ENCODE measurements at regions not wholly inside any gene's neighbourhood (a gene's known extent, or its start where the extent isn't known, plus 50 kb on each side); places are given as distances from the start of the nearest gene placed in this dataset.

DNA sequence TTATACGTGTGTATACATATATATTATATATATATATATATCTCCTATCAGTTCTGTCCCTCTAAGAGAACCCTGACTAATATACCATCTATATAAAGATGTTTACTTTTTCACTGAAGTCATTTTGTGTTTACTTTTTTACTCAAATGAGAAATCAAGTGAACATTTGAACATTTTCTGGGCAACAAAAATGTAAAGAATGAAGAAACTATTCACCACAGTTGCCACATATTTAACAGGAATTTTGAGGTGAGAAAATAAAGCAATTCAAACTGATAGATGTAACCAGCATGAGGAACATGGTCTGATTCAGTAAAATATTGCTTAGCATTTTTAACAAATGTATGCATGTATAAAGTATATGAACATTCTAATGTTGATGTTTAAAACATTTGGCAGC, 299.2 kb upstream of the KLHL1 start:
- Histone ChIP-seq H3K36me3 (ENCODE audit: low read length) (no peaks in the 10 kb centered on the region), H3K9ac (ENCODE audit: low read length) (no peak overlapping the region), H3K9me2 (replicated peaks; ENCODE audit: insufficient read depth, low read length) (no peaks in the 10 kb centered on the region), H3F3A (ENCODE audit: insufficient read depth) (no peaks in the 10 kb centered on the region), H3K9me3 (ENCODE audit: insufficient read depth, low read length) (no peaks in the 10 kb centered on the region), H3K79me2 (ENCODE audit: insufficient read depth, low read length) (no peaks in the 10 kb centered on the region), H4K20me1 (ENCODE audit: low read depth, low read length) (no peaks in the 10 kb centered on the region), H2AFZ (ENCODE audit: low read depth, low read length, severe bottlenecking) (peak overlapping the region; percentile 69), H3K27me3 (ENCODE audit: low read length) (no peaks in the 10 kb centered on the region), H3K27ac (ENCODE audit: low read depth, low read length) (no peak overlapping the region), H3K4me2 (ENCODE audit: low read depth, low read length, poor library complexity, severe bottlenecking) (no peak overlapping the region), H3K4me3 (ENCODE audit: insufficient read depth, low read length, poor library complexity, severe bottlenecking) (no peak overlapping the region)
- TF ChIP-seq EZH2phosphoT487 (conservative IDR thresholded peaks at IDR 0.05; ENCODE audit: low read length): no peak
- TF ChIP-seq, protein P1, sequence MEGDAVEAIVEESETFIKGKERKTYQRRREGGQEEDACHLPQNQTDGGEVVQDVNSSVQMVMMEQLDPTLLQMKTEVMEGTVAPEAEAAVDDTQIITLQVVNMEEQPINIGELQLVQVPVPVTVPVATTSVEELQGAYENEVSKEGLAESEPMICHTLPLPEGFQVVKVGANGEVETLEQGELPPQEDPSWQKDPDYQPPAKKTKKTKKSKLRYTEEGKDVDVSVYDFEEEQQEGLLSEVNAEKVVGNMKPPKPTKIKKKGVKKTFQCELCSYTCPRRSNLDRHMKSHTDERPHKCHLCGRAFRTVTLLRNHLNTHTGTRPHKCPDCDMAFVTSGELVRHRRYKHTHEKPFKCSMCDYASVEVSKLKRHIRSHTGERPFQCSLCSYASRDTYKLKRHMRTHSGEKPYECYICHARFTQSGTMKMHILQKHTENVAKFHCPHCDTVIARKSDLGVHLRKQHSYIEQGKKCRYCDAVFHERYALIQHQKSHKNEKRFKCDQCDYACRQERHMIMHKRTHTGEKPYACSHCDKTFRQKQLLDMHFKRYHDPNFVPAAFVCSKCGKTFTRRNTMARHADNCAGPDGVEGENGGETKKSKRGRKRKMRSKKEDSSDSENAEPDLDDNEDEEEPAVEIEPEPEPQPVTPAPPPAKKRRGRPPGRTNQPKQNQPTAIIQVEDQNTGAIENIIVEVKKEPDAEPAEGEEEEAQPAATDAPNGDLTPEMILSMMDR (IDR thresholded peaks at IDR 0.05; ENCODE audit: insufficient read depth, low read length, poor library complexity, severe bottlenecking): no peak

DNA sequence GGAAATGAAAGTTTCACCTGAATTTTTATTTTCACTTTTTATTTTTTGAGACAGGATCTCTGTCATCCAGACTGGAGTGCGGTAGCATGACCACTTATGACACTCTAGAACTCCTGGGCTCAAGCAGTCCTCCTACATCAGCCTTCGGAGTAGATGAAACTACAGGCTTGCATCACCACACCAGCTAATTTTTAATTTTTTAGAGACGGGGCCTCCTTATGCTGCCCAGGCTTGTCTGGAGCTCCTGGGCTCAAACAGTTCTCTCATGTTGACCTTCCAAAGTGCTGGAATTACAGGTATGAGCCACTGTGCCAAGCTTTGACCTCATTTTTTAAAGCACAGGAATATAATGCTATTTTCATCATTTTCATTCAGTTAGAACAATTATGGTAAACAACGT, 297.0 kb upstream of the KLHL1 start:
- no peak overlapping the region for H3K9ac ChIP-seq (ENCODE audit: low read length)
- no peak overlapping the region for H2AFZ ChIP-seq (ENCODE audit: low read depth, low read length, severe bottlenecking)
- H3K27ac ChIP-seq (ENCODE audit: low read depth, low read length): no peak overlapping the region
- TF ChIP-seq, protein P1 (IDR thresholded peaks at IDR 0.05; ENCODE audit: insufficient read depth, low read length, poor library complexity, severe bottlenecking): no peak
- TF ChIP-seq EZH2phosphoT487 (conservative IDR thresholded peaks at IDR 0.05; ENCODE audit: low read length): no peak
- H3K4me3 ChIP-seq (ENCODE audit: insufficient read depth, low read length, poor library complexity, severe bottlenecking): no peak overlapping the region
- H3K79me2 ChIP-seq (ENCODE audit: insufficient read depth, low read length): no peaks in the 10 kb centered on the region
- no peaks in the 10 kb centered on the region for H3K27me3 ChIP-seq (ENCODE audit: low read length)
- H3K4me2 ChIP-seq (ENCODE audit: low read depth, low read length, poor library complexity, severe bottlenecking): no peak overlapping the region
- no peaks in the 10 kb centered on the region for H3K36me3 ChIP-seq (ENCODE audit: low read length)
- H3K9me2 ChIP-seq (replicated peaks; ENCODE audit: insufficient read depth, low read length): no peaks in the 10 kb centered on the region
- no peaks in the 10 kb centered on the region for H4K20me1 ChIP-seq (ENCODE audit: low read depth, low read length)
- no peaks in the 10 kb centered on the region for H3F3A ChIP-seq (ENCODE audit: insufficient read depth)
- no peaks in the 10 kb centered on the region for H3K9me3 ChIP-seq (ENCODE audit: insufficient read depth, low read length)

DNA sequence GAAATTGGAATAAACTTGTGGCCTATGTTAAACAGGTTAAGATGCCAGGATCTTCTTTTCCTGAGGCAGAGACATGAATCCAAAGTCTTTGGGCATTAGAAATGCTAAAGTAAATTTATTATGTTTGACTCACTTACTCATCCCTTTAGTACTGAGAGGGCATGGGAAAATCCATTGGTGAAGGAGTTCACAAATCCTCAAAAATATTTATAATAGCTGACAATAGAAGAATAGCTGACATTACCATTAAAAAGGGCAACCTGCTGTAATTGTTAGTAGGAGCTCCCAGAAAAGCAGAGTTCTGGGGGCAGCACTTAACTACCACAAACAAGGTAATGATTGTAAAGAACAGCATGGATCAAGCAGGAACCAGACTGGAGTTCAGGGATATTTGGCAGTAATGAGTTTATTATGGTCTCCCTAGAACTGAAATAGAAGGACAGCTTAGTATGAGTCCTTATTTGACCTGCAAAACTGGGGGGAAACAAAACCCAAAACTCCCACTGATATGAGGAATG, 285.8 kb upstream of the KLHL1 start:
- no peak overlapping the region for H3K4me2 ChIP-seq (ENCODE audit: low read depth, low read length, poor library complexity, severe bottlenecking)
- H4K20me1 ChIP-seq (ENCODE audit: low read depth, low read length): no peaks in the 10 kb centered on the region
- no peaks in the 10 kb centered on the region for H3K9me3 ChIP-seq (ENCODE audit: insufficient read depth, low read length)
- H3F3A ChIP-seq (ENCODE audit: insufficient read depth): no peaks in the 10 kb centered on the region
- no peak overlapping the region for H2AFZ ChIP-seq (ENCODE audit: low read depth, low read length, severe bottlenecking)
- no peaks in the 10 kb centered on the region for H3K27me3 ChIP-seq (ENCODE audit: low read length)
- no peak overlapping the region for H3K27ac ChIP-seq (ENCODE audit: low read depth, low read length)
- no peak overlapping the region for H3K9ac ChIP-seq (ENCODE audit: low read length)
- H3K79me2 ChIP-seq (ENCODE audit: insufficient read depth, low read length): no peaks in the 10 kb centered on the region
- TF ChIP-seq EZH2phosphoT487 (conservative IDR thresholded peaks at IDR 0.05; ENCODE audit: low read length): no peak
- TF ChIP-seq, protein P1 (IDR thresholded peaks at IDR 0.05; ENCODE audit: insufficient read depth, low read length, poor library complexity, severe bottlenecking): no peak
- H3K9me2 ChIP-seq (replicated peaks; ENCODE audit: insufficient read depth, low read length): no peaks in the 10 kb centered on the region
- H3K4me3 ChIP-seq (ENCODE audit: insufficient read depth, low read length, poor library complexity, severe bottlenecking): no peak overlapping the region
- no peaks in the 10 kb centered on the region for H3K36me3 ChIP-seq (ENCODE audit: low read length)
